Amniotic epithelial cell (primary cell): ENCODE measurements at regions not wholly inside any gene's neighbourhood (a gene's known extent, or its start where the extent isn't known, plus 50 kb on each side); places are given as distances from the start of the nearest gene placed in this dataset.

Experiments used
- DNase-seq: peaks from one replicate; pipeline ENCODE4 v3.0.0-alpha.2; 2010; ENCODE audit warnings: low read depth

DNA sequence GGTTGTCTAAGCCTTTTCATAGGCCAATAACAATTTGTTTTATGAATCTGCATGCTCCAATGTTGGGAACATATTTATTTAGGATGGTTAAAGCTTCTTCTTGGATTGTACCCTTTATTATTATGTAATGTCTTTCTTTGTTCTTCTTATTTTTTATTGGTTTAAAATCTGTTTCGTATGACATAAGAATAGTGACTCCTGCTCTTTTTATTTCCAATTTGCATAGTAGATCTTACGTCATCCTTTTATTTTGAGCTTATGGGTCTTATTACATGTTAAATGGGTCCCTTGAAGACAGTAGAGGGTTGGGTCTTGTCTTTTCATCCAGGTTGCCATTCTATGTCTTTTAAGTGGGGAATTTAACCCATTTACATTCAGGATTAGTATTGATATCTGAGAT is 561.9 kb upstream of the GHITM start:
- no peak for DNase-seq

DNA sequence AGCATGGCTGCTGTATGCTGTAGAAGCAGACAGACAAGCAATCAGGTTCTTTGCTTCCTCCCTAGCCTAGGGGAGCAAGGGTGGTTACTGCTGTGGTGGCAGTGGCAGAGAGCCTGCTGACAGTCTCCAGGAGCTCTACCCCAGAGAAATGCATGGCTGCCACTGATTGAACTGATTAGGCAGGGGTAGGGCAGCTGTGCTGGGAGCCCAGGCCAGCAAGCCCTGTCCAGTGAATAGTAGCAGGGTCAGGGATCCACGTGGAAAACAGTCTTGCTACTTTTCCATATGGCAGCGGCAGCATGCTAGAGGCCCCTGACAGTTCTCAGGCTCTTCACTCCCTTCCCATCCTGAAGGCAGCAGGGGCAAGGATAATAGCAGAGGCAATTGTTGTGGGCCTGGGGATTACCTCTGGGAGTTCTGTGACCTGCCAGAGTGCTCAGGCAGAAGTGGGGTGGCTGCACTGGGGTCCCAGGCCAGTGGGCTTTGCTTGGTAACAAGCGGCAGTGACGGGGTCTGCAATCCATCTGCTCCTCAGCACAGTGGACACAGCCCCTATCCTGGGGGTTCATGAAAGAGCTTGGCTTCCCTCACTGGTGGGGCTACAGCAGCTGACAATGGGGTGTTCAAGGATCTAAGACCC is 558.8 kb upstream of the GHITM start:
- DNase-seq = no peak

DNA sequence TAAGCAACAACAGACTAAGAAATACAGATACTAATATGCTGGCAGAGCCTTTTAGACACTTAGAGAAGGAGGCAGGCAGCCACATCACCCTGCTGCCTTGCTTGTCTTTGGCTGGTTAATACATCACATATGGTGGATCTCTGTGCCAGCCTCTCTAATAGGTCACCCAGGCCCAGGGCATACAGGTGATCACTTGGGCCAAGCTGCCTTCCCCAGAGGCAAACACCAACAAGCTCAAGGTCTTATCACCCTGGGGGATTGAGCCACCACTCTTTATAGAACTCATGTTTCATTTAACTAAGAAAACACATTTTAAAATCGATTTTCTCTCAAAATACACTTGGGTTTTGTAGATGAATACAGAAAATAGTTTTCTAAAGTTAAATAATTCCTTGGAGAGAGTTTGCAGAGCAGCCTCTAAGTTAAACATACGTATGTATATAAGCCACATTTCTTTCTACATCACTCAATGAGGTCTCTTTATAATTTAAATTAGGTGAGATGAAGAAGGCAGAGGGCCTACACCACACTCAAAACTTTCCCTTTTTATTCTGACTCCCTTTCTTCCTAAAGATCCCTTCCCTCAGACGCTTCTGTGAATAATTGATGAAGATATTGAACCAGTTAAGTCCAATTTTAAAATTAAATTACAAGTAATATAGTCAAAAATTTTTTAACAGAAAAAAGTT is 556.8 kb upstream of the GHITM start:
- DNase-seq = no peak

DNA sequence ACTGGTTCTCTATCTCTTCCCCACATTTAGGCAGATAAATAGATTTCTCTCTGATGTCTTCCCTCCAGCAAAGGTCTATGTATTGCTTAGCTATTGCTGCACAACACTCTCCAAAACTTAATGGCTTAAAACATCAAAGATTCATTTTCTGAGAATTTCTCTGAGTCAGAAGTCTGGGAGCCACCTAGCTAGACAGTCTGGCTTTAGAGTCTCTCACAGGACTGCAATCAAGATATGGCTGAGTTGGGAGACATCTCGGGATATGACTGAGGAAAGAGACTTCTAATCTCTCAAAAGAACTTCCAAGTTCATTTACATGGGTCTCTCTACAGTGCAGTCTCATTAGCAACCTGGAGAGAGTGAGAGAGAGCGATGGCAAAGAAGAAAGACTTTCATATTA is 553.6 kb upstream of the GHITM start:
- DNase-seq = peak; percentile 52

DNA sequence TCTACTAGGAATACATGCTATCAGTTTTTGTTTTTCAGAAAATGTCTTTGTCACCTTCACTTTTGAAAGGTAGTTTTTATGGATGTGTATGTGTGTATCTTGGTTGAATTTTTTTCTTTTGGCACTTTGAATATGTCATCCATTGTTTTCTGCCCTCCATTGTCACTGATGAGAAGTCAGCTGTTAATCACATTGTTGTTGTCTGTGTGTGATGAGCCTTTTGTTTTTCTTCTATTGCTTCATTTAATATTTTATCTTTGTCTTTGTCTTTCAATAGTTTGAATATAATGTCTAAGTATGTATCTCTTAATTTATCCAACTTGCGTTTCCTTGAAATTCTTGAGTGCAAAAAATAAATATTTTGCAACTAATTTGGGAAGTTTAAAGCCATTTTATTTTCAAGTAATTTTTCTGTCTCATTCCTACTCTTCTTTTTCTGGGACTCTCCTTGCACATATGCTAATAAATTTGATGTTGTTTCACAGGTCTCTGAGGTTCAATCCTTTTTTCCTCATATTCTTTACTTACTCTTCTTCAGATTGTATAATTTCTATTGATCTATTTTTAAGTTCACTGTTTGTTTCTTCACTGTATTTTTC is 546.9 kb upstream of the GHITM start:
- peak; percentile 29 for DNase-seq

DNA sequence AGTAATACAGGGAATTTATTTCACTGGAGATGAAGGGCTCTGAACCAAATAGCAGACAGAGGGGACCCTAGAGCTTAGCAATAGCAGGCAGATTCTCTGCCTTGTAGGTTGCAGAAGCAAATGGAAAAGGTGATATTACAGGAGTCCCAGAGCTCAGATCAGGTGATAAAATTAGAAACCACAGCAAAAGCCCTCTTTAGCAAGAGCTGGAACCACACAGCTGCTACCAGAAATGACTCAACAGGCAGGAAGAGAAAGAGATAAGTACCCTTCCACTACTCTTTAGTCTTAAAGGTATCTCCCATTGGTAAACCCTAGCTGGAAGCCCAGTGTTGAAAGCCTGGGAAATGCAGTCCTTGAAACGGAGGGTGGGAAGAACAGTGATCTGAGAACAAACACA is 535.6 kb upstream of the GHITM start:
- DNase-seq = peak; percentile 93

DNA sequence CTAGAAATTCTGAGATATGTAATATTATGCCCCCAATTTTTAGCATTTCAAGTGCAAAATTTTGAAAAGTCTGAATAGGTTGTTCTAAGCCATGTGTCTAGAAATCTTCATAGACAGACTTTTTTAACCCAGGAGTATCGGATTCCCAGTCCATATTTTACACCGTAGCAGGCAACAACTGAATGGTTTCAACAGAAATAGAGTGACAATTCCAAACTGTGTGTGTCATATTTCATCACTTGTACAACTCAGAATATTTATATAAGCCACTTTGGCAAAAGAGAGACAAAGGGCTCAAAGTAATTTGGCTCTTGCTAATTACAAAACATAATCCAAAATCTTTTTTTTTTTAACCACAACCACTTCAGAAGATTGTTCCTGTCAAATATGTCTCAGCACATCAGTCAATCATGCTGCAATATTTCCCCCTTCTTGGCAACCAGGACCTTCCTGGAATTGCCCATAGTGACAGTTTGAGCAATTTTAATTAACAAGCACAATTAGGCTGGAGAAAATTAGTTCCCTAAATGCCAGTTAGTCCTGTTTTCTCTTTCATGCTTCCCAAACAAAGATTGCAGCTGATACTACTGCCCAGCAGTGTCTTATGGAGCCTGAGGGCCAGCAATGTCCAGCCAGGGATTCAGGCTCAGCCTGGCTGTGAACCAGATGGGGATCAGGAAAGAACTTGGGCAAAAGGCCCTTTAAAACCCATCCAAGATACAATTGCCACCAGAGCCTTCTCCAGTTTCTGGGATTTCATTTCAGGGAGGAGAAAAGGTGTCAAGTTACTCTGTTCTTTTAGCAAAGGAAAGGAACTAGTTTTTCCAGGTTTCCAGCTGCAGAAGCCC is 533.3 kb upstream of the GHITM start:
- DNase-seq = no peak

DNA sequence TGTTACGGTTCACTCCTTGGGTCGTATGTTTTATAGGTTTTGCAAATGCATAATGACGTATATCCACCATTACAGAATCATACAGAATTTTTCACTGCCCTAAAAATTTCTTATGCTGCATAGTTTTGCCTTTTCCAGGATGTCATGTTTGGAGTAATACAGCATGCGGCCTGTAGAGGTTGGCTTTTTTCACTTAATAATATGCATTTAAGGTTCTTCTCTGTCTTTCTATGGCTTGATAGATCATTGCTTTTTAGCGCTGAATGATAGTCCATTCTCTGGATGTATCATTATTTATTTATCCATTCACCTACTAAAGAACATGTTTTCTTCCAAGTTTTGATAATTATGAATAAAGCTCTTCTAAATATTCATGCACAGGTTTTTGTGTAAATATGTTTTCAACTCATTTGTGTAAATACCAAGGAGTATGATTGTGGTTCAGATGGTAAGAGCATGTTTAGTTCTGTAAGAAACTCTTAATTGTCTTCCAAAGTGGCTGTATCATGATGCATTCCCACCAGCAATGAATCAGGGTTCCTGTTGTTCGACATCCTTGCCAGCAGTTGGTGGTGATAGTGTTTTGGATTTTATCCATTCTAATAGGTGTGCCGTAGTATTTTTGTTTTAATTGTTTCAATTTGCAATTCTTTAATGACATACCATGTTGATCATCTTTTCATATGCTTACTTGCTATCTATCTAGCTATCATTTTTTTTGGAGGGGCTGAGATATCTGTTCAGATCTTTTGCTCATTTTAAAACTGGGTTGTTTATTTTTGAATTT is 531.2 kb upstream of the GHITM start:
- DNase-seq = peak; percentile 44

DNA sequence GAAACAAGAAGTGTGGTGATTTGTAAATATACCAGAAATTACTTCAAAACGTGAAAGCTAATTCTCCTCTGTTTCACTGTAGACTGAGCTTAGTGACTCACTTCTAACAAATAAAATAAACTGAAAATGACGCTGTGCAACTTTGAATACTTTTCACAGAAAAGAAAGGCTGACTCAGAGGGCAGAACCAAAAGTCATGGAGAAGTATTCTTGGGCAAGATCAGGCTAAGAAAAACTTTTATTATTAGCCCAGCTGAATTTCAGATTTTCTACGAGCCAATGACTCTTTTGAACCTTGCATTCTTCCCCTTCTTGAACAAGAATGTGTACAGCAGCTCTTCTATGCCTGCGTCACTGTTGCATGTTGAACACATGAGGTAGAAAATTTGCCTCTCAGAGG is 527.3 kb upstream of the GHITM start:
- DNase-seq = peak; percentile 76

DNA sequence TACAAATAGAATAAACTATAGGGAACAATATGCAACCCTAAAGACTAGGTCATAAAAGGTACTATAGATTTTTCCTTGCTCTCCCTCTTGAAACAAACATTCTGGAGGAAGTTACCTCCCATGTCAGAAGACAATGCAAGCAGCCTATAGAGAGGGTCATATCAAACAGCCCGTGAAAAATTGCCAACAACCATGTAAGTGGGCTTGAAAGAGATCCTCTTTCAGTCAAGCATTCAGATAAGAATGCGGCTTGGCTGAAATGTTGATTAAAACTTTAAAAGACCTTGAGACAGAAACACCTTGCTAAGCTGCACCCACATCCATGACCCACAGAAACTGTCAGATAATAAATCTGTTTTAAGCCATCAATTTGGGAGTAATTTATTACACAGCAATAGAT is 526.6 kb upstream of the GHITM start:
- DNase-seq = no peak

DNA sequence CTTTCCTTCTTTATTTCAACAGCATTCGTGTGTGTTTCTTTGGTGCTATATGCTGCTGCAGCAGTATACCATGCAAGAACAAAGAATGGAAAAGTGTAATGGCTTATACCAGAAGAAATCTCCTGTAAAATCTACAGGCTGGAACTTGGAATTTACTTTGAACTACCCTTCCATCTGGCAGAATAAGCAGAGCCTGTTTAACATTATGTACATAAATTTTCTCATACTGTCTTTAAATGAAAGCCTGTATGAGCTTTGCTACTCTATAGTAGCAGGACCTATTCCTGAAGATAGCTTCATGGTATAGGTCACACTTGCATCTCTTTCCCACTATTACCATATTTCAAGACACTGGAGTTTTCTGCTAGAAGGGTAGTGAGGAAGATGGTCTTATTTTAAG is 522.1 kb upstream of the GHITM start:
- DNase-seq = no peak

DNA sequence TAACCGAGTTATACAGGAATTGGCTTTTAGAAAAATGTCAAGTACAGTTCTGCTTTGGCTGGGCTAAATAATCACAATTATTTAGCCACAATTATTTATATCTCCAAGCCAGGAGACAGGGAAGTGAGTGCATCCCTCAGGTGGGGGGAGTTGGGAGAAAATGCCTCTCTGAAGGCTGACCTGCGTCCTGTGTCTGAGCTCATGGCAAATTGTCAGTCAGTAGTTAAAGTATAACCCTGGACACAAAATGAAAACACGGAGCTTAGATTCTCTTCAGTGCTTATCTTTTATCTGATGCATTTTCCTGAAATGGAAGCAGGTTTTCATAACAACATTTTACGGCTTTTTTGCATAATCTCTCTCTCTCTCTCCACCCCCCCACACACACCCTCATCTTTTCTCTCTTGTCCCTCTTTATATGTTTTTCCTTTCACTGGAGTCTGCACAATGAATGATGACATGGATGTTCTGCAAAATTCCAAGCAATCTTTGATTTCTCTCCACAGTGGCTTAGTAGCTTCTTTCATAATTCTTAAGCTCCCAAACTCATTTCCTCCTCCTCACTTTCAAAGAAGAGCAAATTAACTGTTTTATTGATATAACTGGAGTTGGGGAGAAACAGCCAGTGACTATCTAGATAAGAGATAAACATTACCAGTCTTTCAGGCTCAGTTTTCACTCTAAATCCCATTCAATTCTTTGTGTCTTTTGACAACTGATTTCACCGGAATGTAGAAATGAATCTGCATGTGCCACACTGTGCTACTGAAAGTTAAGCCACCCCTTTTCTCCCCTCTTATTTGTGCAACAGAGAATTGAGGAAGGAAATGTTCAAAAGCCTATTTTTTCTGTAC is 521.4 kb upstream of the GHITM start:
- DNase-seq = peak; percentile 60

DNA sequence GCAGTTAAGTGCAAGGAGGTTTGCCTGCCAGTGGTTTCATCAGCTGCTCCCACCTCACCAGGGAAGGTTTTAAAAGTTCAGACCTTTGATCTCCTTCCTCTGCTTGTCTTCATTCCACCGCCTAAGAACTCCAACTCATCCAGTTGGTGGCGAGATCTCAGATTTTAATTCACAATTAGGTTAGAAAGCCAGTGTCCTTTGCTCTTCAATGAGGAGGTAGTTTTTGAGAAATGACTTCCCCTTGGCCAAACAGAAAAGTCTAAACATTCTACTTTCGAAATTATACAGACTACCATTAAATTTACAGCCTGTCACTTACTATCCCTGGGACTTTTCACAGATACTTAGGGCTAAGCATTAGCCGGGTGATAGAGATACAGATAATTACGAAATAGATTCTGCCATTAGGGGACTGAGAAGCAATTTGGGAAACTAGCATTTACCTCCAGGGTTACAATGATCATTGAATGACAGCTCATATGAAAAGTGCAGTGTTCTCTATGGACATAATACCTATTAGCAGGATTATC is 513.4 kb upstream of the GHITM start:
- no peak for DNase-seq

DNA sequence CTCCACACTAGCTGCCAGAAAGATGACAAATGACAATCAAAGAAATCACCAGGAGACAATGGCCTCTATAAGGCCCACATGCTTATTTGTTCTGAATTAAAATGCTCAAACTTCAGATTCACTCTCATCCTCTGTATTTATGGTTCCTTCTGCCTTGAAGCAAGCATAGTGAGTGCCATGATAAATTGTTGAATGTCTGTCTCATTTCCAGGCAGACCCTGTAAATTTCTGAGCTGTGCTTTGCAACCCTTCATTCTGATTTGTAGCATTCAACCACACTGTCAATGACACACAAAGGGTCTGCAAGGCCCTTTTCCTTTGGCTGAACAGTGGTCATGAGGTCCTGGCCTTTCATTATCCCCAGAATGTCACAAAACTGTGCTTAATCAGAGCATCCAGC is 506.6 kb upstream of the GHITM start:
- DNase-seq = no peak

DNA sequence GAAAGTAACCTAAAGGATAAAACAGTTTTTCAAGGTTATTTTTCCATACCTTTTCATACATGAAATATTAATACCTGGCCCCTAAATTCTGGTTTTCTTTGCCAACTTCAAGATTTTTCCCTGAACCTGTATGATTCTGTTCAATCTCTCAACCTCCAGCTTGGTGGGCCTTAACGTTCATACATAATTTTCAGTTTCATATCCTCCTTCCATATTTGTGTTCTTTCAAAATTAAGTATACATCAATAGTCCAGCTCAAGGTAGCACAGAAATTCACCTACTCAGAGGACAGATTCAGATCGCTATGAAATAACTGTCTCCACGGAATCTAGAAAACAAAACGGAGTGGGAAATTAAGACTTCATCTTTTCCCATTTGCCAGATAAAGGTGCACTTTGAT is 505.8 kb upstream of the GHITM start:
- DNase-seq = no peak

DNA sequence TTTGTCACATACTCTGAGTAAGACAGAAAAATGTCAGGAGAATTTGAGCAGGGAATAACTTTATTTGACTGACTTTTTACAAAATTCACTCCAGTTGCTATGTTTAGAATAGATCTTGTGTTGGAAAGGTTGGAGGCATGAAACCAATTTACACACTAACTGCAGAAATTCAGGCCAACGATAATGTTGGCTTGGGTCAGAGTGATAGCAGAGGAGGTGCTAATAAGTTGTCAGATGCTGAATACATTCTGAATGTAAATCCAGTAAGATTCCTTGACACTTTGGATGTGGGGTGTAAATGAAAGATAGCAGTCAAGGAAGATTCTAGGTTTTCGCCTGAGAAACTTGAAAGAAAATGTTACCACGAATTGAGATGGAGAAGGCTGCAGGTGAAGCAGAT is 502.5 kb upstream of the GHITM start:
- no peak for DNase-seq

DNA sequence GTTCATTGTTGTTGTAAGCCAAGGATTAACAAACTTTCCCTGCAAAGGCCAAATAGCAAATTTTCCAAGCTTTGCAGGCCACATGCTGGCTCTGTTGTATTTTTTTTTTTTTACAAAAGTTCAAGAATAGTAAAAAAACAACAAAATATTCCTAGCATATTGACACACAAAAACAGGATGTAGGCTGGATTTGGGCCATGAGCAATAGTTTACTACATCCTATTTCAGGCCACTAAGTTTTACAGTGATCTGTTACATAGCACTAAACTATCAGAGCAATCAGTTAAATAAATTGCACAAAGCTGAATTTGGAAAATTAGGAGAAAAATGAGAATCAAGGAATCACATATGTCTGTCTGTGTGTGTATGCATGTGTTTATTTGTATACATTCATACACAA is 491.8 kb upstream of the GHITM start:
- no peak for DNase-seq

DNA sequence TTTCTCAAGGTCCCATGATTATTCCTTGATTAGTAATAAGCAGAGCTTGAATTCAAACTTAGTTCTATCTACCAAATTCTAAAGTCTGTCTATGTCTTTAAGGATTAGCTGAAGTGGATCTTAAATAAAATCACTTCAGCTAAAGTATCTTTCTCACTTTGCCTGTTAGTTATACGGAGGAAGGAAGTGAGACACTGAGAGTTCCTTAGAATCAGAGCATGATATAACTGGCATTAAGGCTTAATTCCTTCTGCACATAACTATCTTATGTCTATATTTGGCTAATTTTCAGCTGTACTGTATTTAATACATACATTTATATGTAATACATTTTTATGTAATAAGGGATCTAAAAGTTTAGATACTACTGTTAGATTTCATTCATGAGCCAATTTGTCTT is 491.1 kb upstream of the GHITM start:
- no peak for DNase-seq

DNA sequence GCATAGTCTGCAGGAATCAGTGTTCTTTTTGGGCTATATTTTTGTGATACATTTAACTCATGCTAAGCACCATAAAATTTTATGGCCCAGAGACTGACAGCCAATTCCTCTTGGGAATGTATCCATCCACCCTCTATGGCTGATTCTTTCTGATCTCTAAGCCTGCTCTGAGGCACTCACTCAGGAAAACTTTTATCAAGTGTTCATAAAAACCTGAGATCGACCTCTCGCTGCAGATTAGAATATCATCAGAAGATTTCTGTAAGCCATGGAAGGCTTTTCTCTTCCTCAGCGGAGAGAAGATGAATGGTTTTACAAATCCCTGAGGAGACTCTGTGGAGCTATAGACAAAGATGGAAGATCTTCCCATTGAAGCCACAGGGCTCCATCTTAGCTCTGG is 489.8 kb upstream of the GHITM start:
- DNase-seq = no peak

DNA sequence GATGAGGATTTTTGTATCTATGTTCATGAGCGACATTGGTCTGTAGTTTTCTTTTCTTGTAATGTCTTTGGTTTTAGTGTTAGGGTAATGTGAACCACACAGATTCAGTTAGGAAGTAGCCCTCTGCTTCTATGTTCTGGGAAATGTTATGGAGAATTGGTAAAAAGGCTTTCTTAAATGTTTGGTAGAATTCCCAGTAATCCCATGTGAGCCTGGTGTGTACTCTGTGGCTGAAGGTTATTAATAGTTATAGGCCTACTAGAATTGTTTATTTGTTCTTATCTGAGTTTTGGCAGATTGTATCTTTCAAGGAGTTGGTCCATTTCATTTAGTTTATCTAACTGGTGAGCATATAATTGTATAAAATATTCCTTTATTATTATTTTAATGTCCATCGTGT is 484.6 kb upstream of the GHITM start:
- DNase-seq = no peak

DNA sequence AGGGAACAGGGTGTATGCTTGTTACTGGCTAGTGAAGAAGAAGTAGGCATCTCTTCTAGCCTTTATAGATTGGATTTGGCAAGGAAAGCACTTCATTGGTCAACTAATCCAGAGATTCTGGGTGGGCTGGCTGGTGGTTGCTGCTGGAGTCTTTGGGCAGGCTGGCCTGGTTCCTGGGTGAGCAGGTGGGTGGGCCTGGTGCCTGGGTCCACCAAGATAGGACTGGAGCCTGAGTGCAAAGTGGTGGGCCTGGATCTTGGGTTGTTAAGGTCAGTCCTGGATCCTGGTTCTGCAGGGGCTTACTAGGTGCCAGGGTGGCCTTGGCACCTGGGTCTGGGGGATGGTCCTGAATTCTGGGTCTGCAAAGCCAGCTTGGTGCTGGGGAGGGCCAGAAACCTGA is 482.4 kb upstream of the GHITM start:
- DNase-seq = no peak
